ENCODE measurements at regions not wholly inside any gene's neighbourhood (a gene's known extent, or its start where the extent isn't known, plus 50 kb on each side); places are given as distances from the start of the nearest gene placed in this dataset.

- Mint-ChIP-seq H3K9me3 (no peaks in the 10 kb centered on the region), H3K27me3 (no peaks in the 10 kb centered on the region), H3K4me1 (ENCODE audit: unreplicated experiment) (peaks cover 23% of the 10 kb centered on the region), H3K4me3 (no peak overlapping the region), H3K27ac (peak overlapping the region; percentile 42), H3K36me3 (peaks cover 15% of the 10 kb centered on the region)
- TF ChIP-seq CTCF (conservative IDR thresholded peaks at IDR 0.05), result no peak
- no peak for DNase-seq (ENCODE audit: extremely low spot score, unreplicated experiment)
Observed at GRCh38 chr12:124430491-124430890, 135.6 kb downstream of the RFLNA start.

DNA sequence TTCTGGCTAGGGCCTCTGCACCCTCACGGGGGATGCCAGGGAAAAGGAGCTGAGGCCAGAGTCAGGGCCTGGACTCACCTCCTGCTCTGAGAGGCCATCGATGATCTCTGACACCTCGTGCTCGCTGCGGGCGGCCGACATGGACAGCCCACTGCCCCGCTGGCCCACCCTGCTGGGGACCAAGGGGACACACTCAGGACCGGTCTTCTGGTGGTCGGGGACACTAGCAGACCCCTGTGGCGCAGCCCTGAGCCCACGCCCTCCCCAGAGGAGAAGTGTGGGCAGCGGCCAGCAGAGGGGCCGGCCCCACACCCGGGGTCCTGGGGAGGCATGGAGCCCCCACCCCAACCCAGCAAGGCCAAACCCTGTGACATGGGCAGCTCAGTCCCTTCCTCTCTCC is 134.6 kb downstream of the RFLNA start:
- no peak for TF ChIP-seq CTCF (conservative IDR thresholded peaks at IDR 0.05)
- no peaks in the 10 kb centered on the region for H3K27me3 Mint-ChIP-seq
- H3K9me3 Mint-ChIP-seq, result no peaks in the 10 kb centered on the region
- peaks cover 15% of the 10 kb centered on the region for H3K36me3 Mint-ChIP-seq
- DNase-seq (ENCODE audit: extremely low spot score, unreplicated experiment), result no peak
- H3K4me3 Mint-ChIP-seq, result no peak overlapping the region
- H3K4me1 Mint-ChIP-seq (ENCODE audit: unreplicated experiment), result peaks cover 16% of the 10 kb centered on the region
- no peak overlapping the region for H3K27ac Mint-ChIP-seq

DNA sequence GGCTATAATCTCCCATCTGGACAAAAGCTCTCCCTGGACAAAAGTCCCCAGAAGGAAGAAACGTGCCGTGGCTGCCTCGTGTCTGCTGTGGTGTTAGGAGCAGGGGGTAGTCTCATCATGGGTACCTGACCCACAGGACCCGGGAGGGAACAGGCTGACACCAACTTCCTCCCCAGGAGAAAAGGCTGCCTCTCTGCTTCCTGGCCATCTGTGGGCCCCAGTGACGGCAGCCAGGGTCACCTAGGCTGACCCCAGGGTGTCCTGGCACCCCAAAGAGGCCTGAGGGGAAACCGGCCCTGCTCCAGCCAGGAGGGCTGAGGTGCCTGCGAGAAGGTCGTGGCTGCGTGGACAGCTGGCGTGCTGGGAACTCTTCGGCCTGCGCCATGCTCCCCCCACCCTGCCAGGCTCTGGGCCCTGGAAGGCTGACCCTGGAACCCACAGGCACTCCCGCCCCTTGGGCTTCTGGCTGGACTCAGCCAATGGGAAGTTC is 133.9 kb downstream of the RFLNA start:
- H3K27me3 Mint-ChIP-seq, result no peaks in the 10 kb centered on the region
- H3K4me3 Mint-ChIP-seq, result no peak overlapping the region
- H3K36me3 Mint-ChIP-seq, result peaks cover 19% of the 10 kb centered on the region
- H3K4me1 Mint-ChIP-seq (ENCODE audit: unreplicated experiment), result peaks cover 16% of the 10 kb centered on the region
- TF ChIP-seq CTCF (conservative IDR thresholded peaks at IDR 0.05), result no peak
- no peaks in the 10 kb centered on the region for H3K9me3 Mint-ChIP-seq
- no peak for DNase-seq (ENCODE audit: extremely low spot score, unreplicated experiment)
- peak overlapping the region; percentile 56 for H3K27ac Mint-ChIP-seq

DNA sequence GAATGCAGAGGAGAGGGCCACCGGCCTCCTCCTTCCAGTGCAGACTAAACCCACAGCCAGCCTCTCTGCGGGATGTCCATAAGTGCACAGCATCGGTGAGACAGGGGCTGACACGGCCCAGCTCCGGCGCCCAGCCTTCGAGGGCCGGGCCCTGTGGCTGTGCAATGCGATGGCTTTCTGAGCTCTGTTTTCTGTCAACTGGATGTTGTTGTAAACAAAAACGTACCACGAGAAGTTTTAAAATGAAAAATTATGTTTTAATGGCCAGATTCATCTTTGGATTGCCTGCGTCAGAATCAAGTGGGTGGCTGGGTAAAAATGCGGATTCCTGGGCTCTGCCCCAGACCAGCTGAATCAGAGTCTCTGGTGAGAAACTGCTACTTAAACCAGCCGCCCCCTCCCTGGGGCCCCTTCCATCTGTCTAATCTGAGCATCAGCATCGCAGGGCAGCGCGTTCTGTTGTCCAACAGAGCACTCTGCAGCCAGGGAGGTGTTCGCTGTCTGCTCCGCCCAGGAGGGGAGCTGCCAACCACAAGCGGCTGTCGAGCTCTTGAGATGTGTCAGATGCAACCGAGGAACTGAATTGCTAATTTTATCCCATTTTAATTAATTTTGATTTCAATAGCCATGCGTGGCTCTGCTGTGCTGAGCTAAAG is 133.4 kb downstream of the RFLNA start:
- H3K27me3 Mint-ChIP-seq, result no peaks in the 10 kb centered on the region
- no peaks in the 10 kb centered on the region for H3K9me3 Mint-ChIP-seq
- H3K4me3 Mint-ChIP-seq, result peak overlapping the region; percentile 57
- peaks cover 19% of the 10 kb centered on the region for H3K36me3 Mint-ChIP-seq
- H3K27ac Mint-ChIP-seq, result peak overlapping the region; percentile 56
- TF ChIP-seq CTCF (conservative IDR thresholded peaks at IDR 0.05), result no peak
- DNase-seq (ENCODE audit: extremely low spot score, unreplicated experiment), result no peak
- peaks cover 16% of the 10 kb centered on the region for H3K4me1 Mint-ChIP-seq (ENCODE audit: unreplicated experiment)

DNA sequence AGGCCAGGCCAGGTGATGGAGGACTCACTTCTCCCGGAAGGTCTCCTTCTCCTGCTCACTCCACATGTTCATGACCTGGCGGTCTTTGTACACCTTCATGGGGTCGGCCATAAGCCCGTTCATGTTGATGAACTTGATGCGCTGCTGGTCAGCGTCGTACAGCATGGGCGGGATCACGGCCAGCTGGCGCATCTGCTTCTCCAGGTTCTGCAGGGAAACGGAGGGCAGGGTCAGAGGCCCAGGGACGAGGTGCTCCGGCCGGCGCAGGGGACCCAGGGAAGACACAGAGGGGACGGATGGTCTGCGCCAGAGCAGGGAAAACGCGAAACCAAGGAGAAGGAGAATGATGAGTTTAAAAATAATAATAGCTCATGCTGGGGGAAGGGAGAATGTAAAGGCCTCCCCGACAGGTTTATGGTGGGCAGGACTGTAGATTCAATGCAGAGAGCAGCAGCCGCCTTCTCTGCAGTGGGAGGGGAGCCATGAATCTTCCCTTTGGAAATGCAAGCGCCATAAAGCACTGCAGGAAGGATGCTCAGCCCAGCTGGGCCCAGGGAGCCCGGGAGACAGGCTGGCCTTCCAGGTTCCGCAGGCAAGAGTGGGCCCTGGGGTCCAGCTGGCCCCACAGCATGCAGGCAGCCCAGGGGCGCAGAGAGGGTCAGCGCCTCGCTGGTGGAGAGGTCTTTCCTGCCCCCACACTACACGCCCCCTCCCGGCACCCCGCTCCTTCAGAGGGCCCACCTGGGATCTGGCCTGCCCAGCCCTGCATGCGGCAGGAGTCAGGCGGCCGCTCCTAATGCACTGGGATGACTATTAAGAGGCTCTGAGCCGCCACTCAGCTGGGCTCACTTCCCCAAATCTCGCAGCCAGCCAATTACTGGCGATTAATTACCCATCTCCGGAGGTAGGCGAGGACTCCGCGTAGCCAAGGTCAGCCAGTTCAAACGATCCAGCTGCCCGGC is 132.0 kb downstream of the RFLNA start:
- Mint-ChIP-seq H3K27ac (no peak overlapping the region), H3K9me3 (no peaks in the 10 kb centered on the region)

More for the DNA sequence above, 132.0 kb downstream of the RFLNA start:
- no peak overlapping the region for H3K4me3 Mint-ChIP-seq
- no peaks in the 10 kb centered on the region for H3K27me3 Mint-ChIP-seq
- H3K4me1 Mint-ChIP-seq (ENCODE audit: unreplicated experiment), result peaks cover 16% of the 10 kb centered on the region
- no peak for DNase-seq (ENCODE audit: extremely low spot score, unreplicated experiment)
- no peak for TF ChIP-seq CTCF (conservative IDR thresholded peaks at IDR 0.05)
- peaks cover 19% of the 10 kb centered on the region for H3K36me3 Mint-ChIP-seq
